HCT116 (cell line): ENCODE measurements at regions not wholly inside any gene's neighbourhood (a gene's known extent, or its start where the extent isn't known, plus 50 kb on each side); places are given as distances from the start of the nearest gene placed in this dataset.

Source experiments
- ATAC-seq: fragments of 200-7000 bp; cut with Tn5 transposase; 2 replicates; pipeline ENCODE4 v1.9.1; 2020; ENCODE audit warnings: mild to moderate bottlenecking, moderate library complexity
- BruUV-seq: library from RNA; stranded (reverse); fragments of 400-500 nt; replicated peaks from 2 replicates; lab custom pipeline; 2021; lab: Mats Ljungman, UMichigan
- CTCF ChIA-PET: fragments of 300-600 bp; sonication (Branson Sonifier 250); formaldehyde crosslinking; loops from one replicate; lab custom pipeline; 2021; ENCODE audit warnings: antibody characterized with exemption; lab: Charles Lee
- POLR2A ChIA-PET: fragments of 300-600, 350-600 bp; sonication (Branson Sonifier 250); formaldehyde crosslinking; loops from one replicate; lab custom pipeline; 2021; ENCODE audit warnings: antibody characterized with exemption; lab: Charles Lee
- RAD21 ChIA-PET, 2 experiments: fragments of 300-600 bp; sonication (Branson Sonifier 250); formaldehyde crosslinking; loops; one replicate each; lab custom pipeline; 2023; ENCODE audit warnings: low total read pairs in 2 of 2; ENCODE audit not compliant: uncharacterized antibody in 2 of 2, unreplicated experiment in 2 of 2, low non-redundant PET in 1 of 2; lab: Charles Lee
- DNase-seq: peaks from one replicate; pipeline ENCODE4 v3.0.0-alpha.2; 2010; ENCODE audit warnings: low read depth, low spot score
- H2AFZ ChIP-seq: fragments of 200-600 bp; shearing (Covaris generic), sonication (generic); 2 replicates; pipeline ENCODE4 v1.6.1; 2017; ENCODE audit warnings: low read depth, mixed run types, mixed read lengths, antibody characterized with exemption, low read length; ENCODE audit not compliant: poor library complexity, severe bottlenecking
- H3K27ac ChIP-seq: 2 replicates; pipeline ENCODE4 v1.5.1; 2012; ENCODE audit warnings: low read depth, low read length
- H3K27me3 ChIP-seq: fragments of 200-600 bp; sonication (generic); 2 replicates; pipeline ENCODE4 v1.6.1; 2016; ENCODE audit warnings: mixed run types, low read length, mixed read lengths; ENCODE audit not compliant: insufficient read depth
- H3K36me3 ChIP-seq, 2 experiments: fragments of 200-500 bp in 1 of 2; fragments of 200-600 bp in 1 of 2; sonication (Bioruptor generic) in 1 of 2; sonication (generic) in 1 of 2; 2 replicates each; pipeline versions ENCODE4 v1.5.1 to v1.6.1; 2014 to 2016; ENCODE audit warnings: low read length in 2 of 2, inconsistent platforms in 1 of 2, mixed read lengths in 1 of 2, mixed run types in 1 of 2; ENCODE audit not compliant: insufficient read depth in 2 of 2, control insufficient read depth in 1 of 2
- H3K4me1 ChIP-seq, 2 experiments: fragments of 200-600 bp in 1 of 2; sonication (generic) in 1 of 2; 2 replicates each; pipeline versions ENCODE4 v1.5.1 to v1.6.1; 2012 to 2017; ENCODE audit warnings: low read length in 2 of 2, inconsistent platforms in 1 of 2, mild to moderate bottlenecking in 1 of 2, mixed read lengths in 1 of 2, mixed run types in 1 of 2, moderate library complexity in 1 of 2; ENCODE audit not compliant: insufficient read depth in 2 of 2, control insufficient read depth in 1 of 2
- H3K4me2 ChIP-seq: fragments of 200-600 bp; sonication (generic); 2 replicates; pipeline ENCODE4 v1.6.1; 2017; ENCODE audit warnings: mixed run types, low read length, mixed read lengths
- H3K4me3 ChIP-seq, 2 experiments: fragments of 200-600 bp in 1 of 2; sonication (generic) in 1 of 2; replicated peaks in 1 of 2; 2 replicates each; pipeline ENCODE4 v1.5.1; 2011 to 2016; ENCODE audit warnings: low read length in 2 of 2, control low read depth in 1 of 2, low read depth in 1 of 2, mild to moderate bottlenecking in 1 of 2, mixed read lengths in 1 of 2, mixed run types in 1 of 2
- H3K79me2 ChIP-seq: fragments of 200-600 bp; sonication (generic); 2 replicates; pipeline ENCODE4 v1.6.1; 2017; ENCODE audit warnings: mild to moderate bottlenecking, mixed run types, low read length, moderate library complexity, mixed read lengths; ENCODE audit not compliant: insufficient read depth
- H3K9ac ChIP-seq: fragments of 200-600 bp; sonication (generic); 2 replicates; pipeline ENCODE4 v1.6.1; 2016; ENCODE audit warnings: low read length, mixed read lengths
- H3K9me2 ChIP-seq: fragments of 200-600 bp; sonication (generic), shearing (Covaris generic); 2 replicates; pipeline ENCODE4 v1.6.1; 2017; ENCODE audit warnings: mixed run types, mild to moderate bottlenecking, moderate library complexity; ENCODE audit not compliant: insufficient read depth
- H3K9me3 ChIP-seq, 2 experiments: fragments of 200-500 bp in 1 of 2; fragments of 200-600 bp in 1 of 2; sonication (Bioruptor generic) in 1 of 2; sonication (generic) in 1 of 2; 2 replicates each; pipeline ENCODE4 v1.6.1; 2014 to 2017; ENCODE audit warnings: low read length in 2 of 2, mixed read lengths in 2 of 2, inconsistent platforms in 1 of 2, low read depth in 1 of 2, mild to moderate bottlenecking in 1 of 2, mixed run types in 1 of 2, moderate library complexity in 1 of 2; ENCODE audit not compliant: control insufficient read depth in 1 of 2, insufficient read depth in 1 of 2
- H4K20me1 ChIP-seq: fragments of 200-600 bp; sonication (generic), shearing (Covaris generic); 2 replicates; pipeline ENCODE4 v1.6.1; 2017; ENCODE audit warnings: mixed run types, mild to moderate bottlenecking, moderate library complexity; ENCODE audit not compliant: insufficient read depth
- ATF3 ChIP-seq: IDR thresholded peaks from 2 replicates; pipeline ENCODE4 v1.6.1; 2012
- ELF1 ChIP-seq: IDR thresholded peaks from 2 replicates; pipeline ENCODE4 v1.6.1; 2012; ENCODE audit warnings: low read depth, borderline replicate concordance
- EZH2phosphoT487 ChIP-seq: fragments of 200-600 bp; IDR thresholded peaks from 2 replicates; pipeline ENCODE4 v1.6.1; 2018; ENCODE audit warnings: antibody characterized with exemption, borderline replicate concordance
- FOSL1 ChIP-seq: IDR thresholded peaks from 2 replicates; pipeline ENCODE4 v1.6.1; 2012; ENCODE audit warnings: low read depth
- JUND ChIP-seq: IDR thresholded peaks from 2 replicates; pipeline ENCODE4 v1.6.1; 2012
- RAD21 ChIP-seq: IDR thresholded peaks from 2 replicates; pipeline ENCODE4 v1.6.1; 2012; ENCODE audit warnings: low read depth, mild to moderate bottlenecking
- SP1 ChIP-seq: IDR thresholded peaks from 2 replicates; pipeline ENCODE4 v1.6.1; 2012; ENCODE audit warnings: low read depth
- TCF7L2 ChIP-seq: IDR thresholded peaks from 2 replicates; pipeline ENCODE4 v1.7.0; 2011; ENCODE audit warnings: borderline replicate concordance, inconsistent platforms; ENCODE audit not compliant: insufficient read depth, insufficient read length; ENCODE audit errors: extremely low read depth
- YY1 ChIP-seq: IDR thresholded peaks from 2 replicates; pipeline ENCODE4 v1.6.1; 2011; ENCODE audit warnings: low read length, low read depth, moderate library complexity, mild to moderate bottlenecking; ENCODE audit not compliant: insufficient replicate concordance; ENCODE audit errors: extremely low read depth
- ZNF274 ChIP-seq: fragments of 200-500 bp; sonication (Bioruptor generic); IDR thresholded peaks from 2 replicates; pipeline ENCODE4 v1.6.1; 2014; ENCODE audit warnings: mild to moderate bottlenecking, low read depth, low read length, inconsistent platforms
- intact Hi-C: fragments of 100-400 bp; cut with micrococcal nuclease; formaldehyde crosslinking; loops from 2 replicates; pipeline ENCODE4 v1.10.0; 2022
- TF ChIP-seq, protein P1 (sequence below): IDR thresholded peaks from 2 replicates; pipeline ENCODE4 v1.6.1; 2012; ENCODE audit warnings: low read depth

GRCh38 chr4:28636971-28637370 lies 1776.3 kb downstream of the STIM2 start:
- RAD21 ChIA-PET: no interaction called here
- H3K4me2 ChIP-seq: no peak overlapping the region
- intact Hi-C loops: no loop called here
- no peak for ATAC-seq
- no peak overlapping the region for H3K4me3 ChIP-seq
- no TSS peak for BruUV-seq
- no peak overlapping the region for H2AFZ ChIP-seq
- H3K4me1 ChIP-seq: no peaks in the 10 kb centered on the region
- H3K9me3 ChIP-seq: no peaks in the 10 kb centered on the region
- TF ChIP-seq SP1: no peak
- TF ChIP-seq, protein P1, sequence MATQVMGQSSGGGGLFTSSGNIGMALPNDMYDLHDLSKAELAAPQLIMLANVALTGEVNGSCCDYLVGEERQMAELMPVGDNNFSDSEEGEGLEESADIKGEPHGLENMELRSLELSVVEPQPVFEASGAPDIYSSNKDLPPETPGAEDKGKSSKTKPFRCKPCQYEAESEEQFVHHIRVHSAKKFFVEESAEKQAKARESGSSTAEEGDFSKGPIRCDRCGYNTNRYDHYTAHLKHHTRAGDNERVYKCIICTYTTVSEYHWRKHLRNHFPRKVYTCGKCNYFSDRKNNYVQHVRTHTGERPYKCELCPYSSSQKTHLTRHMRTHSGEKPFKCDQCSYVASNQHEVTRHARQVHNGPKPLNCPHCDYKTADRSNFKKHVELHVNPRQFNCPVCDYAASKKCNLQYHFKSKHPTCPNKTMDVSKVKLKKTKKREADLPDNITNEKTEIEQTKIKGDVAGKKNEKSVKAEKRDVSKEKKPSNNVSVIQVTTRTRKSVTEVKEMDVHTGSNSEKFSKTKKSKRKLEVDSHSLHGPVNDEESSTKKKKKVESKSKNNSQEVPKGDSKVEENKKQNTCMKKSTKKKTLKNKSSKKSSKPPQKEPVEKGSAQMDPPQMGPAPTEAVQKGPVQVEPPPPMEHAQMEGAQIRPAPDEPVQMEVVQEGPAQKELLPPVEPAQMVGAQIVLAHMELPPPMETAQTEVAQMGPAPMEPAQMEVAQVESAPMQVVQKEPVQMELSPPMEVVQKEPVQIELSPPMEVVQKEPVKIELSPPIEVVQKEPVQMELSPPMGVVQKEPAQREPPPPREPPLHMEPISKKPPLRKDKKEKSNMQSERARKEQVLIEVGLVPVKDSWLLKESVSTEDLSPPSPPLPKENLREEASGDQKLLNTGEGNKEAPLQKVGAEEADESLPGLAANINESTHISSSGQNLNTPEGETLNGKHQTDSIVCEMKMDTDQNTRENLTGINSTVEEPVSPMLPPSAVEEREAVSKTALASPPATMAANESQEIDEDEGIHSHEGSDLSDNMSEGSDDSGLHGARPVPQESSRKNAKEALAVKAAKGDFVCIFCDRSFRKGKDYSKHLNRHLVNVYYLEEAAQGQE: no peak
- TF ChIP-seq YY1: no peak
- TF ChIP-seq ELF1: no peak
- TF ChIP-seq FOSL1: no peak
- TF ChIP-seq RAD21: no peak
- TF ChIP-seq, all 23 proteins: peak for 0
- DNase-seq: no peak
- Histone ChIP-seq H3K79me2 (no peaks in the 10 kb centered on the region), H3K9ac (no peak overlapping the region), H3K36me3 (no peaks in the 10 kb centered on the region), H3K9me2 (no peaks in the 10 kb centered on the region), H3K27ac (no peak overlapping the region), H4K20me1 (no peaks in the 10 kb centered on the region), H3K27me3 (no peaks in the 10 kb centered on the region)
- ChIA-PET POLR2A (no interaction called here), CTCF (no interaction called here)

DNA sequence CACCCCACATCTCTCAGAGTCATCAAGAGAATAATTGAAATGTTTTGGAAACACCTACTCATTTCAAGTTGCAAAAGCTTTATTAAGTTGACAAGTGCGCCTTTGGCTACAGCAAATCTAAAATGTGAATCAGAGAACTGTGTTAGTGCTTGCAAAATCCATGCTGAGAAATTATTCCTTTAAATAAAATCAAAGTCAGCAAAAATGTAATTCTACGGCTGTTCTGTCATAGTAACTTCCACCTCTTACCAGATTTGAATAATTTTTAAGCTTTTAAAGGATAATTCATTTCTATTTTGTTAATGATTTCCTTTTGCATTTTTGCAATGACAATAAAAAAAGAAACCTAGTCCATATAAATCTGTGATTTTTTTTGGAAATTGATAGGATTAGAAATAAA lies 1779.1 kb downstream of the STIM2 start:
- Histone ChIP-seq H3K79me2 (no peaks in the 10 kb centered on the region), H3K9ac (no peak overlapping the region), H3K4me2 (no peak overlapping the region), H3K9me2 (no peaks in the 10 kb centered on the region), H3K4me1 (no peaks in the 10 kb centered on the region), H3K4me3 (no peak overlapping the region), H2AFZ (no peak overlapping the region), H3K27ac (no peak overlapping the region), H3K27me3 (no peaks in the 10 kb centered on the region), H3K9me3 (no peaks in the 10 kb centered on the region), H4K20me1 (no peaks in the 10 kb centered on the region), H3K36me3 (no peaks in the 10 kb centered on the region)
- ATAC-seq: no peak
- ChIA-PET POLR2A (no interaction called here), RAD21 (no interaction called here), CTCF (no interaction called here)
- no peak for TF ChIP-seq EZH2phosphoT487
- TF ChIP-seq ZNF274: no peak
- no peak for TF ChIP-seq YY1
- TF ChIP-seq ELF1: no peak
- no peak for TF ChIP-seq RAD21
- TF ChIP-seq ATF3: no peak
- TF ChIP-seq, protein P1: no peak
- no peak for TF ChIP-seq TCF7L2
- no peak for TF ChIP-seq JUND
- DNase-seq: no peak
- no TSS peak for BruUV-seq
- intact Hi-C loops: no loop called here
